ENCODE measurements at regions not wholly inside any gene's neighbourhood (a gene's known extent, or its start where the extent isn't known, plus 50 kb on each side); places are given as distances from the start of the nearest gene placed in this dataset.

GRCh38 chr10:35722226-35722625, 80.1 kb upstream of the FZD8 start:
- H3K27ac Mint-ChIP-seq = no peak overlapping the region
- no peaks in the 10 kb centered on the region for H3K9me3 ChIP-seq (replicated peaks in 1 of 2; ENCODE audit: control insufficient read depth in 1 of 2, insufficient read depth in 1 of 2, low read length in 2 of 2)
- no peaks in the 10 kb centered on the region for H3K79me2 ChIP-seq (ENCODE audit: insufficient read depth, low read length)
- WGBS (ENCODE audit: insufficient coverage) = 100% methylated on average over 1 of the region's 5 CpGs
- H3K27me3 ChIP-seq (ENCODE audit: control insufficient read depth in 2 of 2, insufficient read depth in 2 of 2, low read length in 2 of 2) = no peaks in the 10 kb centered on the region
- H3K27ac ChIP-seq (ENCODE audit: low read depth in 1 of 2, low read length in 2 of 2) = no peak overlapping the region
- H3K36me3 ChIP-seq (replicated peaks in 1 of 2; ENCODE audit: control insufficient read depth in 1 of 2, insufficient read depth in 2 of 2, low read length in 2 of 2) = no peaks in the 10 kb centered on the region
- H3K9me3 Mint-ChIP-seq = peaks cover 0 to 10% (median 4%) of the 10 kb centered on the region in 7 donors
- H4K20me1 ChIP-seq (ENCODE audit: insufficient read depth, low read length) = no peaks in the 10 kb centered on the region
- H3K4me3 Mint-ChIP-seq = no peak overlapping the region
- peaks cover 0 to 4% (median 1%) of the 10 kb centered on the region in 3 donors for H3K27me3 Mint-ChIP-seq (ENCODE audit: low read depth in 3 of 3)
- H2AFZ ChIP-seq (ENCODE audit: insufficient read depth, low read depth, low read length, poor library complexity, severe bottlenecking) = no peak overlapping the region
- no peak overlapping the region for H3K4me3 ChIP-seq (replicated peaks in 1 of 3; ENCODE audit: low read depth in 2 of 3, low read length in 3 of 3)
- no peaks in the 10 kb centered on the region for H3K4me1 Mint-ChIP-seq
- H3K4me1 ChIP-seq (ENCODE audit: control insufficient read depth in 1 of 2, insufficient read depth in 2 of 2, low read length in 2 of 2) = no peaks in the 10 kb centered on the region
- no peak overlapping the region for H3K4me2 ChIP-seq (replicated peaks; ENCODE audit: extremely low read depth, low read length, poor library complexity, severe bottlenecking)
- no peak overlapping the region for H3K9ac ChIP-seq (ENCODE audit: insufficient read depth, low read length, poor library complexity, severe bottlenecking)
- no peaks in the 10 kb centered on the region for H3K36me3 Mint-ChIP-seq
- no peak for DNase-seq
- intact Hi-C loops (cut with micrococcal nuclease) = no loop called here
- TF ChIP-seq CTCF (IDR thresholded peaks at IDR 0.05) = no peak

GRCh38 chr10:35720366-35720765, 78.3 kb upstream of the FZD8 start:
- peaks cover 0 to 12% (median 6%) of the 10 kb centered on the region in 7 donors for H3K9me3 Mint-ChIP-seq
- H3K27me3 Mint-ChIP-seq (ENCODE audit: low read depth in 3 of 3) = peaks cover 0 to 4% (median 1%) of the 10 kb centered on the region in 3 donors
- H3K36me3 Mint-ChIP-seq = no peaks in the 10 kb centered on the region
- Histone ChIP-seq H4K20me1 (ENCODE audit: insufficient read depth, low read length) (no peaks in the 10 kb centered on the region), H3K36me3 (replicated peaks in 1 of 2; ENCODE audit: control insufficient read depth in 1 of 2, insufficient read depth in 2 of 2, low read length in 2 of 2) (no peaks in the 10 kb centered on the region), H3K79me2 (ENCODE audit: insufficient read depth, low read length) (no peaks in the 10 kb centered on the region), H3K4me2 (replicated peaks; ENCODE audit: extremely low read depth, low read length, poor library complexity, severe bottlenecking) (no peak overlapping the region), H3K4me3 (replicated peaks in 1 of 3; ENCODE audit: low read depth in 2 of 3, low read length in 3 of 3) (no peak overlapping the region), H3K9ac (ENCODE audit: insufficient read depth, low read length, poor library complexity, severe bottlenecking) (no peak overlapping the region), H3K4me1 (ENCODE audit: control insufficient read depth in 1 of 2, insufficient read depth in 2 of 2, low read length in 2 of 2) (no peaks in the 10 kb centered on the region), H2AFZ (ENCODE audit: insufficient read depth, low read depth, low read length, poor library complexity, severe bottlenecking) (no peak overlapping the region), H3K27ac (ENCODE audit: low read depth in 1 of 2, low read length in 2 of 2) (no peak overlapping the region), H3K9me3 (replicated peaks in 1 of 2; ENCODE audit: control insufficient read depth in 1 of 2, insufficient read depth in 1 of 2, low read length in 2 of 2) (no peaks in the 10 kb centered on the region), H3K27me3 (ENCODE audit: control insufficient read depth in 2 of 2, insufficient read depth in 2 of 2, low read length in 2 of 2) (no peaks in the 10 kb centered on the region)
- no peak for DNase-seq
- TF ChIP-seq CTCF (IDR thresholded peaks at IDR 0.05) = no peak
- intact Hi-C loops (cut with micrococcal nuclease) = no loop called here
- H3K4me3 Mint-ChIP-seq = no peak overlapping the region
- no peaks in the 10 kb centered on the region for H3K4me1 Mint-ChIP-seq
- H3K27ac Mint-ChIP-seq = no peak overlapping the region
- WGBS (ENCODE audit: insufficient coverage) = 100% methylated on average over 1 of the region's 2 CpGs
